PFSK-1 (cell line): ENCODE measurements at regions not wholly inside any gene's neighbourhood (a gene's known extent, or its start where the extent isn't known, plus 50 kb on each side); places are given as distances from the start of the nearest gene placed in this dataset.

Source experiments
- FOXP2 ChIP-seq: optimal IDR thresholded peaks from 2 replicates; pipeline ENCODE3; 2011; ENCODE audit warnings: borderline replicate concordance, control low read depth, inconsistent platforms; ENCODE audit not compliant: insufficient read depth; ENCODE audit errors: extremely low read length, extremely low read depth
- POLR2AphosphoS5 ChIP-seq: IDR thresholded peaks from 2 replicates; pipeline ENCODE4 v1.6.1; 2012; ENCODE audit warnings: low read depth, mild to moderate bottlenecking, control low read depth, low read length, moderate library complexity
- SIN3A ChIP-seq: IDR thresholded peaks from 2 replicates; pipeline ENCODE4 v1.6.1; 2012; ENCODE audit warnings: mild to moderate bottlenecking, low read length, moderate library complexity, borderline replicate concordance; ENCODE audit not compliant: insufficient read depth
- TAF1 ChIP-seq: IDR thresholded peaks from 2 replicates; pipeline ENCODE4 v1.6.1; 2012; ENCODE audit warnings: low read length, control low read depth, borderline replicate concordance; ENCODE audit not compliant: insufficient read depth
- TF ChIP-seq, protein P1 (sequence below), 2 experiments: IDR thresholded peaks; 2 replicates each; pipeline versions ENCODE4 v1.6.1 to v1.8.0; 2011 to 2012; ENCODE audit warnings: low read depth in 2 of 2, low read length in 2 of 2, control low read depth in 1 of 2, inconsistent platforms in 1 of 2, mild to moderate bottlenecking in 1 of 2, moderate library complexity in 1 of 2; ENCODE audit not compliant: insufficient read depth in 1 of 2

DNA sequence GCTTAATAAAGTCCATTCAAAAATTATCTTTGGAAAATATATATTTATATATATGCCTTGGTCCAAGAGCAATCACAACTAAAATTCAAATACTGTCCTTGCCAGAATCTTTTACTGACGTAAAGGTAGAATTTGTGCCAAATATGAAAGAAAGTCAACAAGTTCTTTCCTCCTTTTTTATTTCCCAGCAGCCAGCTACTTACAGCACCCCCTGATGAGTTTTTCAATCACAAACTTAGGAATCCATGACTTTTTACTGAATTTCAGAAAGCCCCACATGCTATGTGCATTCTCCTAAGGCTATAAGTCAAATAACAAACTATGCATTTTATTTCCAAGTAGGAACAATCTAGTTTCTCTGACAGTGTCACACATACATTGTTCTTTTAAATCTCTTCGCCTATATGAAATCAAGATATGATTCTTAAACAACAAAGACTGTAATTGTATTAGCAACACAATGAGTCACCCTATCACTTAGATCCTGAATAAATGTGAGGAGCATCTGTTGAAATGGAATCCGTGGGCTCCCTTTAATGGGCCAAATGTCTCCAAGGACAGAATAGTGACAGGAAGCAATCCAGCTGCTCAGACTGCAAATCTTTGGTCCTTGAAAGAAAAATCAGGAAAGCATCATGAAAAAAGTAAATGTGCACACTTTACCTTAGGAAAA is 271.4 kb downstream of the DUSP6 start:
- TF ChIP-seq POLR2AphosphoS5 = no peak
- no peak for TF ChIP-seq SIN3A
- TF ChIP-seq FOXP2 = no peak
- TF ChIP-seq, protein P1, sequence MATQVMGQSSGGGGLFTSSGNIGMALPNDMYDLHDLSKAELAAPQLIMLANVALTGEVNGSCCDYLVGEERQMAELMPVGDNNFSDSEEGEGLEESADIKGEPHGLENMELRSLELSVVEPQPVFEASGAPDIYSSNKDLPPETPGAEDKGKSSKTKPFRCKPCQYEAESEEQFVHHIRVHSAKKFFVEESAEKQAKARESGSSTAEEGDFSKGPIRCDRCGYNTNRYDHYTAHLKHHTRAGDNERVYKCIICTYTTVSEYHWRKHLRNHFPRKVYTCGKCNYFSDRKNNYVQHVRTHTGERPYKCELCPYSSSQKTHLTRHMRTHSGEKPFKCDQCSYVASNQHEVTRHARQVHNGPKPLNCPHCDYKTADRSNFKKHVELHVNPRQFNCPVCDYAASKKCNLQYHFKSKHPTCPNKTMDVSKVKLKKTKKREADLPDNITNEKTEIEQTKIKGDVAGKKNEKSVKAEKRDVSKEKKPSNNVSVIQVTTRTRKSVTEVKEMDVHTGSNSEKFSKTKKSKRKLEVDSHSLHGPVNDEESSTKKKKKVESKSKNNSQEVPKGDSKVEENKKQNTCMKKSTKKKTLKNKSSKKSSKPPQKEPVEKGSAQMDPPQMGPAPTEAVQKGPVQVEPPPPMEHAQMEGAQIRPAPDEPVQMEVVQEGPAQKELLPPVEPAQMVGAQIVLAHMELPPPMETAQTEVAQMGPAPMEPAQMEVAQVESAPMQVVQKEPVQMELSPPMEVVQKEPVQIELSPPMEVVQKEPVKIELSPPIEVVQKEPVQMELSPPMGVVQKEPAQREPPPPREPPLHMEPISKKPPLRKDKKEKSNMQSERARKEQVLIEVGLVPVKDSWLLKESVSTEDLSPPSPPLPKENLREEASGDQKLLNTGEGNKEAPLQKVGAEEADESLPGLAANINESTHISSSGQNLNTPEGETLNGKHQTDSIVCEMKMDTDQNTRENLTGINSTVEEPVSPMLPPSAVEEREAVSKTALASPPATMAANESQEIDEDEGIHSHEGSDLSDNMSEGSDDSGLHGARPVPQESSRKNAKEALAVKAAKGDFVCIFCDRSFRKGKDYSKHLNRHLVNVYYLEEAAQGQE (IDR thresholded peaks at IDR 0.05; ENCODE audit: insufficient read depth in 1 of 2, low read depth in 2 of 2, low read length in 2 of 2) = no peak
- TF ChIP-seq TAF1 = no peak

DNA sequence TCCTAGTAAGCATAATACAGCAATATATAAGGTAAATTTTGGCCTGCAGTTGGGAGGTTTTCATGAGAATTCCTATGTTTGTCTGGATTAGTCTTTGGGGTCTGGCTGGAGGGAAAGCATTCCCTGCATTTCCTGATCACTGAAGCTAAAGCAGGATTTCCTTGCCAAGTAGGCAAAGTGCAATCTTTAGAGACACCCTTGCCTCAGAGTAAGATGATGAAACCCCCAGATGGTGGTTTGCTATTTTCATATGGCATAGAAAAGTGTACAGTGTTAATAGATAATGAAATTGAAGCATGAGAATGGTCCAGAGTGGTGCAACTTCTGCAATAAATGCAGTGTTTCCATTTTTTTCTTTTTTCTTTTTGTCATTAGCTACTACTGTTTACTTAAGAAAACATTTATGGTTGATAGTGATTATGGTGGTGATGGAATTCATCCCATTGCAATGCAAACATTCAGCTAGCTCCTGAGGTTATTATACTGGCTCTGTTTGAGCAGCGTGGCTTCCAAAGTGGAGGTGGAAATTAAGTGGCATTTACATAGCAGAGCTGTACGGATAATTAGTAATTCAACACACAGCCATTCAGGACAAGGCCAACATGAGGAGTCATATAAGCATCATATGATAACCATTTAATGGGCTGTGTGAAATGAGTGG is 276.3 kb downstream of the DUSP6 start:
- no peak for TF ChIP-seq TAF1
- no peak for TF ChIP-seq FOXP2
- no peak for TF ChIP-seq SIN3A
- TF ChIP-seq, protein P1 (IDR thresholded peaks at IDR 0.05; ENCODE audit: insufficient read depth in 1 of 2, low read depth in 2 of 2, low read length in 2 of 2) = no peak
- TF ChIP-seq POLR2AphosphoS5 = no peak

DNA sequence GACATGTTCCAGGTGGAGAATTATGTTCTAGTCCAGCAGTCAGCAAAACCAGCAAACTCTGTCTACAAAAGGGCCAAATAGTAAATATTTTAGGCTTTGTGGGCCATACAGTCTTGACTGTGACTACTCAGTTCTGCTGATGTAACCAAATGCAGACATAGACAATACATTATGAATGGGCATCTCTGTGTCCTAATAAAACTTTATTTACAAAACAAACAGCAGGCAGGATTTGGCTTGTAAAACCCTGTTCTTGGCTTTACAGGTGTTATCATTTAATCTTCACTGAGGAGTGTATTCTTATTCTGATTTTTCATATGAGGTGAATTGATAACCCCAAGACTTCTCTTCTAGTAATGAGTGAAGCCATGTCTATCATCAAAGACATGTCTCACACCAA is 278.6 kb downstream of the DUSP6 start:
- TF ChIP-seq POLR2AphosphoS5 = no peak
- TF ChIP-seq SIN3A = no peak
- TF ChIP-seq, protein P1 (IDR thresholded peaks at IDR 0.05; ENCODE audit: insufficient read depth in 1 of 2, low read depth in 2 of 2, low read length in 2 of 2) = no peak
- no peak for TF ChIP-seq FOXP2
- no peak for TF ChIP-seq TAF1

DNA sequence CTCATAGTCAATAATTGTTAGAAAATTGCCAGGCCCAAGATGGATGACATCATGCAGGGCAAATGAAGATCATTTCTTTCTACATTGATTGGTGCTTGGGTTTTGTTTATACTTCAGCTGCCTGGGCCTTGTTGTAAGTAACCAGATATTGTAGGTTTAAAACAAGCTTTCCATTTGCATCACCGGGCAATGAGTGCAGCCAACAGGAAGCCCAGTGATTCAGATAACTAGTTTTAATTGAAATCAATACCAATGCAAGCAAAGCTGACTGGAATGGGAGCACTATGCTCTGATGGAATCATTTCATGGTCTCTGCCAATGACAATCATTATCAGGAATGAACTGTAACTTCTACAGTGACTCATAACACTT is 279.3 kb downstream of the DUSP6 start:
- TF ChIP-seq SIN3A (no peak), TAF1 (no peak), FOXP2 (no peak), POLR2AphosphoS5 (no peak)
- TF ChIP-seq, protein P1 (IDR thresholded peaks at IDR 0.05; ENCODE audit: insufficient read depth in 1 of 2, low read depth in 2 of 2, low read length in 2 of 2) = no peak
